Stimulated activated CD8-positive, alpha-beta memory T cell treated with anti-CD3 and anti-CD28 coated beads, Interleukin-7, amount 100 ng/mL, for 48 hours (primary cell): ENCODE measurements at regions not wholly inside any gene's neighbourhood (a gene's known extent, or its start where the extent isn't known, plus 50 kb on each side); places are given as distances from the start of the nearest gene placed in this dataset.

Source experiments
- DNase-seq, 2 donors: peaks; one replicate each; pipeline ENCODE4 v3.0.0-alpha.2; 2020; ENCODE audit warnings: low read depth in 1 of 2; ENCODE audit errors: extremely low read depth in 1 of 2

DNA sequence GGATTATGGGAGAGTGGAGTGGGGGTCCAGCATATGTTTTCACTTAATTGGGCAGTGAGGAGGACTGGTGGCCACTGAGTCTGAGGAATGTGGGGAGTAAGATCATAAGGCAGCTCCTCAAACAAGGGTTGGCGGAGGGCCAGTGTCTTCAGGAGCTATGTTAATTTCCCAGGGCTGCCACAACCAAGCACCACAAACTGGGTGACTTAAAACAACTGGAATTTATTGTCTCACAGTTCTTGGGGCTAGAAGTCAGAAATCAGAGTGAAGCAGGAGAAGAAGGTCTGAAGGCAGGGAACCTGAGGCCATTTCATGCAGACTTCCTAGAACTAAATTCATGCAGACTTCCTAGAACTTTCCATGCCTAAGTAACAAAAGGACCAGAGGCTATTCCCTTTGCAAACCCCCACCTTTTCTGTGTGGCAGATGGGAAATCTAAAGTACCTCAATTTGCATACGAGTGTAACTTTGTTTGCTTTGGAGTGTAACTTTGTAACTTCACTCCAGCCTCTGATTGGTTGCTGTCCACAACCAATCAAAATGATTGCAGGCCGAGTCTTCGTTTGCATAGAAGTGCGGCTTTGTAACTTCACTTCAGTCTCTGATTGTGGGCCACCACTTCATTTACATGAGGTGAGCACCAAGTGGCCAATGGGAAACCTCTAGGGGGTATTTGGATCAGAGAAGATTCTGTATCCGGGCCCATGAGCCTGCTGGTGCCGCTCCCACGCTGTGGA lies 50.5 kb upstream of the ZBED5 start:
- DNase-seq, result no peak
